Subcutaneous abdominal adipose tissue (tissue), 5 donors: ENCODE measurements at regions not wholly inside any gene's neighbourhood (a gene's known extent, or its start where the extent isn't known, plus 50 kb on each side); places are given as distances from the start of the nearest gene placed in this dataset.

ENCODE experiments used
- H3K27ac ChIP-seq: one replicate; pipeline ENCODE4 v1.7.0; 2013; ENCODE audit warnings: low read depth, mild to moderate bottlenecking, inconsistent platforms, low read length, moderate library complexity
- H3K27me3 ChIP-seq, 5 donors: one replicate each; pipeline ENCODE4 v1.7.0; 2013; ENCODE audit warnings: low read length in 5 of 5, inconsistent platforms in 1 of 5; ENCODE audit not compliant: control insufficient read depth in 5 of 5, insufficient read depth in 4 of 5
- H3K36me3 ChIP-seq, 5 donors: one replicate each; pipeline ENCODE4 v1.7.0; 2013; ENCODE audit warnings: low read length in 5 of 5; ENCODE audit not compliant: control insufficient read depth in 5 of 5, insufficient read depth in 5 of 5
- H3K4me1 ChIP-seq, 5 donors: one replicate each; pipeline ENCODE4 v1.7.0; 2013; ENCODE audit warnings: low read length in 5 of 5, mild to moderate bottlenecking in 3 of 5, moderate library complexity in 1 of 5; ENCODE audit not compliant: control insufficient read depth in 5 of 5, insufficient read depth in 5 of 5
- H3K4me3 ChIP-seq, 5 donors: one replicate each; pipeline ENCODE4 v1.7.0; 2013; ENCODE audit warnings: low read length in 5 of 5, low read depth in 1 of 5
- H3K9ac ChIP-seq, 5 donors: one replicate each; pipeline ENCODE4 v1.7.0; 2013; ENCODE audit warnings: low read length in 5 of 5, mild to moderate bottlenecking in 4 of 5, moderate library complexity in 3 of 5
- H3K9me3 ChIP-seq, 5 donors: one replicate each; pipeline ENCODE4 v1.7.0; 2013; ENCODE audit warnings: low read length in 5 of 5; ENCODE audit not compliant: control insufficient read depth in 5 of 5
- donor health status: healthy.
- donor health status: healthy.
- donor health status: healthy.
- donor health status: healthy.
- donor health status: healthy.

- H3K4me1 ChIP-seq, result no peaks in the 10 kb centered on the region
- H3K9me3 ChIP-seq, result no peaks in the 10 kb centered on the region
- H3K4me3 ChIP-seq, result no peak overlapping the region
- no peaks in the 10 kb centered on the region for H3K27me3 ChIP-seq
- H3K9ac ChIP-seq, result no peak overlapping the region
- H3K27ac ChIP-seq, result no peak overlapping the region
- H3K36me3 ChIP-seq, result no peaks in the 10 kb centered on the region
Observed at GRCh38 chr12:58487678-58488161, 432.6 kb downstream of the LRIG3 start.

- H3K9me3 ChIP-seq, result no peaks in the 10 kb centered on the region
- H3K27me3 ChIP-seq, result no peaks in the 10 kb centered on the region
- no peak overlapping the region for H3K9ac ChIP-seq
- H3K27ac ChIP-seq, result no peak overlapping the region
- no peak overlapping the region for H3K4me3 ChIP-seq
- H3K4me1 ChIP-seq, result no peaks in the 10 kb centered on the region
- no peaks in the 10 kb centered on the region for H3K36me3 ChIP-seq
Observed at GRCh38 chr12:58489394-58489793, 430.9 kb downstream of the LRIG3 start.

- Histone ChIP-seq H3K9ac (no peak overlapping the region), H3K27me3 (no peaks in the 10 kb centered on the region)
Observed at GRCh38 chr12:58491306-58491705, 429.0 kb downstream of the LRIG3 start.

GRCh38 chr12:58496411-58497190 lies 423.7 kb downstream of the LRIG3 start:
- H3K9me3 ChIP-seq, result no peaks in the 10 kb centered on the region
- H3K36me3 ChIP-seq, result no peaks in the 10 kb centered on the region
- peaks cover 0 to 4% (median 0%) of the 10 kb centered on the region in 5 donors for H3K4me1 ChIP-seq
- no peak overlapping the region for H3K4me3 ChIP-seq
- no peaks in the 10 kb centered on the region for H3K27me3 ChIP-seq
- H3K9ac ChIP-seq, result no peak overlapping the region
- H3K27ac ChIP-seq, result no peak overlapping the region

More at GRCh38 chr12:58491306-58491705, 429.0 kb downstream of the LRIG3 start:
- no peak overlapping the region for H3K27ac ChIP-seq
- no peaks in the 10 kb centered on the region for H3K9me3 ChIP-seq
- H3K4me1 ChIP-seq, result no peaks in the 10 kb centered on the region
- no peak overlapping the region for H3K4me3 ChIP-seq
- H3K36me3 ChIP-seq, result no peaks in the 10 kb centered on the region

GRCh38 chr12:58500399-58500798 lies 419.9 kb downstream of the LRIG3 start:
- H3K4me3 ChIP-seq, result no peak overlapping the region
- no peak overlapping the region for H3K27ac ChIP-seq
- no peaks in the 10 kb centered on the region for H3K36me3 ChIP-seq
- no peaks in the 10 kb centered on the region for H3K9me3 ChIP-seq
- peaks cover 0 to 4% (median 0%) of the 10 kb centered on the region in 5 donors for H3K4me1 ChIP-seq
- H3K9ac ChIP-seq, result no peak overlapping the region
- no peaks in the 10 kb centered on the region for H3K27me3 ChIP-seq

GRCh38 chr12:58502226-58502625 lies 418.1 kb downstream of the LRIG3 start:
- Histone ChIP-seq H3K36me3 (no peaks in the 10 kb centered on the region), H3K4me1 (peaks cover 0 to 4% (median 0%) of the 10 kb centered on the region in 5 donors), H3K9ac (no peak overlapping the region), H3K27ac (no peak overlapping the region), H3K4me3 (no peak overlapping the region), H3K27me3 (no peaks in the 10 kb centered on the region), H3K9me3 (no peaks in the 10 kb centered on the region)

- no peak overlapping the region for H3K27ac ChIP-seq
- H3K36me3 ChIP-seq, result no peaks in the 10 kb centered on the region
- no peak overlapping the region for H3K4me3 ChIP-seq
- H3K9ac ChIP-seq, result no peak overlapping the region
- H3K27me3 ChIP-seq, result no peaks in the 10 kb centered on the region
- H3K9me3 ChIP-seq, result no peaks in the 10 kb centered on the region
- H3K4me1 ChIP-seq, result peaks cover 0 to 4% (median 0%) of the 10 kb centered on the region in 5 donors
Observed at GRCh38 chr12:58502841-58503240, 417.5 kb downstream of the LRIG3 start.

GRCh38 chr12:58503731-58504130 lies 416.6 kb downstream of the LRIG3 start:
- Histone ChIP-seq H3K4me3 (no peak overlapping the region), H3K27ac (no peak overlapping the region), H3K36me3 (no peaks in the 10 kb centered on the region), H3K9me3 (no peaks in the 10 kb centered on the region), H3K9ac (no peak overlapping the region), H3K4me1 (peaks cover 0 to 4% (median 0%) of the 10 kb centered on the region in 5 donors), H3K27me3 (no peaks in the 10 kb centered on the region)

- H3K27ac ChIP-seq, result no peak overlapping the region
- H3K27me3 ChIP-seq, result no peaks in the 10 kb centered on the region
- H3K9me3 ChIP-seq, result no peaks in the 10 kb centered on the region
Observed at GRCh38 chr12:58504143-58504938, 416.0 kb downstream of the LRIG3 start.

More at GRCh38 chr12:58504143-58504938, 416.0 kb downstream of the LRIG3 start:
- Histone ChIP-seq H3K9ac (no peak overlapping the region), H3K4me1 (no peaks in the 10 kb centered on the region), H3K4me3 (no peak overlapping the region), H3K36me3 (no peaks in the 10 kb centered on the region)
